Suppressor macrophage treated with lipopolysaccharide for 1 hour (primary cell): ENCODE measurements at regions not wholly inside any gene's neighbourhood (a gene's known extent, or its start where the extent isn't known, plus 50 kb on each side); places are given as distances from the start of the nearest gene placed in this dataset.

Experiments
- DNase-seq, 3 donors: peaks; one replicate each; pipeline ENCODE4 v3.0.0-alpha.2; 2020 to 2022

DNA sequence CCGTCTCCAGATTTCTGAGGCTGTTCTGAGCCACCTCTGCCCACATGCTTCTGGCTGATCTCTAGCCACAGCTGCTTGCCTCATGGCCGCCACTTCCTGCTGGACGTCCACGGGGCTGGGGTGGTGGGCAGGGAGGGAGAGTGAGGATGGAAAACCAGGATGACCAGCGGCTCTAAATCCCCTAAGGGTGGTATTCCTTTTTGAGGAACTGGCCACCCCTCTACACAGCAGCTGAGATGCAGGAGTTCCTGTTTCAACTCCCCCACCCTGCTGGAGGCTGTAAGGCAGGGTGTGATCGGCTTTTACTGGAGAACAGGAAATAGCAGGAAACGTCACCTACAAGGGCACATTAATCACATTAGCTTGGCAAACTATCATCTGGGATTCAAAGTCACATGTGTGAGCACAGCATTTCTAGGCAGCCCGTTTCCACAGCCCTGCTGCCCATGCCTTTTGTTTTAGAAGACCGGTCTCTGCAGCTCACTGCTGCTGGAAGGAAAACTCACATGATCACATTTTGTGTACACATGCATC, 181.6 kb upstream of the ECI2 start:
- peak; percentile 89 to 95 (median 92) for DNase-seq

DNA sequence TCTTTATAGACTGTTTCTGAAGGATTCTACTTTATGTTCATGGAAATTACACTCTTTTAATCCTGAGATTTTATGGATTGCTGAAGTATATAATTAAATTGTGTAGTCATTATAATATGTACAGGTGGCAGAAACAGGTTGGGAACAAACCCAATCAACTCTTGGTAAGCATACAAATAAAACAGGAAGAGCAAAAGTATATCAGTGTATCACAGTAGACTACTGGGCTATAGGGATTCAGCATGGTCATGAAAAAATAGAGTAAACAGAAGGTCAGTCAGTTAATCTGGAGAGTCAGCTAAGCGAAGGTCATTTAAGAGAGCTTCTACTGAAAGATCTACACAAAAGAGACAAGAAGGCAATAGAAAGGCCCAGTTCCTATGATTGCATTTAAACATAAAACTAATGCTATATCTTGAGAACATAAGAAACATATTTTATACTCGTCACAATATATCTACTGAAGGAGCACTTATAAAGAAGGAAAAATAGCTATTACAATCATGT, 178.9 kb upstream of the ECI2 start:
- no peak for DNase-seq

- DNase-seq = peak; percentile 55 to 63 (median 56)
Observed at GRCh38 chr6:4313044-4313686, 177.8 kb upstream of the ECI2 start.

GRCh38 chr6:4311976-4312860, 176.8 kb upstream of the ECI2 start:
- DNase-seq = no peak

DNA sequence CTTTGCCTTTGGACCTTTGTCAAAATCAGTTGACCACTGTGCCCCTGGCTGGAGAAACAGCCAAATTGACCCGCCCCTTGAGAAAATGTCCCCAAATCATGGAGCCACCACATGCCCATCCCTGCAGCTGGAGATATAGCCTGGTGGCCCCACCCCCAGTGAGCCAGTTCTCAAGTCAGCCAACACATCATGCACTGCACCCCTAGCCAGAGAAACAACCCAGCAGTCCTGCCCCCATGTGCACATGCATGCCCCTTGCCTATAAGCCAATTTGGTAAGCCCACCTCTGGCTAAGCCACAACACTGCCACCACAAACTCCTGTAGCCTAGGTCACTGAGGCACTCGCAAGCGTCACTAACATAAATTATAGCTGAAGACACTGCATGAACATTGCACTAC, 174.2 kb upstream of the ECI2 start:
- no peak for DNase-seq

- peak in 2 of 3 donors; percentile 38 to 56 for DNase-seq
Observed at GRCh38 chr6:4308364-4308763, 173.0 kb upstream of the ECI2 start.

GRCh38 chr6:4304927-4305455, 169.6 kb upstream of the ECI2 start:
- no peak for DNase-seq

- DNase-seq = peak; percentile 70 to 80 (median 78)
Observed at GRCh38 chr6:4303638-4304037, 168.3 kb upstream of the ECI2 start.

DNA sequence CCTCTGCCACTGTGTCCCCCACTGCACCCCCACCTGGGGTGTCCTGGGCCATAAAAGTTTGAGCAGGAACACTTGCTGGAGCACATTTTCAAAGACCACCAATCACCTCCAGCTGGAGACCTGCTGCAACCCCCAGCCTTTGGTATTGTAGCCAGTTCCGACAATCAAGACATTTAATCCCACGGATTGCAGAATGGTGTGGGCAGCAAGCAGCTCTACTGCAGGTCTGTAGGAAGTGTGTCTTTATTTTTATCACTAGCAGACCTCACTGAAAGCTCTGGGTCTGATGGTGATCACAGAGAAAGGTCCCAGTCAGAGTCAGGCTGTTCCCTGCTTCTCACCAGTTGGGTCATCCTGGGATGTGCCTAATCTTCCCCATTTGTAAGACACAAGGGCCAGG, 167.1 kb upstream of the ECI2 start:
- DNase-seq = no peak

DNA sequence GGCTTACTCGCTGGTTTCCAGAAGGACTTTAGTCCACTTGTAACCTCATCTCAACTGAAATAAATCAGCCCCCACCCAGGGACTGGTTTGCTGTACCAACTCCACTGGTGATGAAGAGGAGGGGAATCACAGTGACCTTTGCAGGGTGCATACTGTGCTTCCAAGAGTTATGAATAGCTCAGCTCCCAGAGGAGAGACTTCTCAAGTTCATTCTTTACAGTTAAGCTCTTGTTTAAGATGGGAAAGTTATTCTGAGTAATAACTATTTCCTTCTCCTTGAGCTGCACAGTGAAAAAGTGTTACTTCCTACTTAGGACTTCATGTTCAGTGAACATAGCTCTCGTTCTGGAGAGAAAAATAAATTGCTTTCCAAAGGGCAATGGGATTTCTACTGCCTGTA, 166.5 kb upstream of the ECI2 start:
- peak; percentile 58 to 82 (median 79) for DNase-seq

- DNase-seq = no peak
Observed at GRCh38 chr6:4300917-4301316, 165.5 kb upstream of the ECI2 start.

- DNase-seq = peak in 2 of 3 donors; percentile 44 to 45
Observed at GRCh38 chr6:4299476-4299875, 164.1 kb upstream of the ECI2 start.

- no peak for DNase-seq
Observed at GRCh38 chr6:4297348-4297747, 162.0 kb upstream of the ECI2 start.

GRCh38 chr6:4296552-4296951, 161.2 kb upstream of the ECI2 start:
- DNase-seq = no peak

DNA sequence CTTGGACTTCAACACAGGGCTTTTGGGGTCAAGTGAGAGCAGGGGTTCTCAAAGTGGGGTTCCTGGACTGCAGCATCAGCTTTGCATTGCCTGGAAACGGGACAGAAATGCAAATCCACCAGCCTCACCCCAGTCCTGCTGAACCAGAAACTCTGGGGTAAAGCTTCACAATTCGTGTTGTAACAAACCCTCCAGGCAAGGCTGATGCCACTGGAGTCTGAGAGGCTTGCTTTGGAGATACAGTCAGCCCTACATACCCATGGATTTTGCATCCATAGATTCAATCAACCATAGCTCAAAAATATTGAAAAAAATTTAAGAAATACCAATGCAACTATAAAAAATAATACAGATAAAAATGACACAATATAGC, 160.4 kb upstream of the ECI2 start:
- no peak for DNase-seq

- no peak for DNase-seq
Observed at GRCh38 chr6:4295058-4295782, 159.8 kb upstream of the ECI2 start.

GRCh38 chr6:4294636-4295035, 159.3 kb upstream of the ECI2 start:
- no peak for DNase-seq

- DNase-seq = no peak
Observed at GRCh38 chr6:4291453-4292403, 156.4 kb upstream of the ECI2 start.

- DNase-seq = no peak
Observed at GRCh38 chr6:4289770-4290320, 154.5 kb upstream of the ECI2 start.

GRCh38 chr6:4287811-4288244, 152.5 kb upstream of the ECI2 start:
- DNase-seq = no peak

DNA sequence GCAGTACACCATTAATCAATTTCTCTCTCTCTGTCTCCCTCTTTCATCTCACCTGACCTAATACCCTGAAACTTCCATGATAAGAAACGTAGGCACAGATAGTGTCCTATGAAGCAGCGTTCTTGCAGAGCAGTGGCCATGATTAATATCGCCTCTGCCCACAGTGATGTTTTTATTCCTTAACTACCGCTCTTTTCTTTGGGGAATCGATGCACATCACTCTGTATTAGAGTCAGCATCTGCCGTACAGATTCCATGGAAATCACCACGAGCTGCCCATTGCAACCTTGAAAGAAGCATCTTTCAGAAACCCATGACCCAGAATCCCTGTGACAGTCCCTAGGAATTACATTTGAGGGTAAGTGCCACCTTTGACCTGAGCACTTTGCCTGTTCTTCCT, 152.0 kb upstream of the ECI2 start:
- DNase-seq = no peak
